ENCODE measurements at regions not wholly inside any gene's neighbourhood (a gene's known extent, or its start where the extent isn't known, plus 50 kb on each side); places are given as distances from the start of the nearest gene placed in this dataset.

DNA sequence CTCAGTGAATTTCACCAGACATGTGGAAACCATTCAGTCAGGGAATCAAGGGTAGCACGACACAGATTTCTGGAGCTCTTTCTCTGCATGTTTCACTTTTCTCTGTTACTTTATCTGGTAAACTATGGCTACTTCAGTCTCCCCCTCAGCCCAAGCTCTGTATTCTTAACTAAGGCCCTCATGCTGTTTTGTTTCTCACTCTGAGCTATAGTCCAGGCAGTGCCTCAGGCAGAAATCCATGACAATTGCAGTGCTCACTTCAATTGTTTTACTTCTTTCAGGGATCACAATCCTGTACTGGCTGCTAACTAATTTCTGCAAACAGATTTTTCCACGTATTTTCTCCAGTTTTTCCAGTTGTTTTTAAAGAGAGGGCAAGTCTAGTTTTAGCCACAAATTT is 1599.9 kb upstream of the LRRTM3 start:
- no peak for DNase-seq
- intact Hi-C loops (cut with DNase I) = no loop called here

DNA sequence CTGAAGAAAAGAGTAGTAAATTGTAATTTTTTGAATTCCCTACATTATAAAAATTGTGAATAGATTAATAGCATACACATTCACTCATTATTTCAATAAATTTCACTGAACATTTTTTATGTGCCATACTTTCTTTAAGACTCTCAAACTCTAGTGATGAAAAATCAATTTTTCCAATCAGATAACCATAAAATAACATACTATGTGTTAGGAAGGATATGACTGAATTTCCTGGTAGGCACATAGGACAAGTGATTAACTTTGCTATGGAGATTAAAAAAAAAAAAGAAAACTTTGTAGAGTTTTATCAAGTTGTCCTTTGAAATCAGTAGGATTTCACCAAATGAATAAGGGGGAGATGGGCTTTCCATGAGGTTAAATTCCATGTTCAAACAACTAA is 1597.3 kb upstream of the LRRTM3 start:
- DNase-seq = no peak
- intact Hi-C loops (cut with DNase I) = no loop called here

DNA sequence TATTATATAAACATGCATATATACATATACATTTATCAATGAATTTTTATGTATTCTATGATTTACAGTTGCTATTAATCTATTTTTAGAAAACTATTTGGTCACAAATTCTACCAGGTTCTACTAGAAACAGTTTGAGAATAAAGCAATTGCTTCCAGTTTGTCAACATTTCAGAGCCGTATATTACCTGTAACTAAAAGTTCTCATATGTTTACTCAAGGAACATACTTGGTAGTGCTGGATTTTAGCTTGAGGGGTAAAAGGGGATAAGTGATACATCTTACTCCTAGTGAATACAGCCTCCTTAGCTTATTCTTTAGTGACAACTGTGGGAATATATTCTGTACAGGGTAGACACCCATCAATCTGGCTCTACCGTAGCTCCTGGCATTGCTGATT is 1590.5 kb upstream of the LRRTM3 start:
- intact Hi-C loops (cut with DNase I) = no loop called here

DNA sequence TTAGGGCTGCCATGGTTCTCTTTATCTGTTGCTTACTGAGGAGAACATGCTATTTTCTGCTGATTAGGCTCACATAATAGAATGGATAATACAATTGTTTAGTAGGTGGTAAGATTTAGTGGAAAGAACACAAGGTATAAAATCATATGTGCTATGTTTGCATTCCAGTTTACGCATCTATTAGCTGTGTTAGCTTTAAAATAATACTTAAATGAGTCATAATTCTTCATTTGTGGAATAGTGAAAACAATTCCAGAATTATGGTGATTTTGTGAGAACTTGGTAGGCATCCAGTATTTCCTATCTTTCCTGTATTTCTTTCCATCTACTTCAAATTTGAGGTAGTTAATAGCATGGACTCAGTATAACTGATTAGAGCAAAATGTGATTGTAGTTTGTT is 1585.5 kb upstream of the LRRTM3 start:
- intact Hi-C loops (cut with DNase I) = no loop called here
- no peak for DNase-seq

More for the DNA sequence above, 1590.5 kb upstream of the LRRTM3 start:
- DNase-seq = no peak

DNA sequence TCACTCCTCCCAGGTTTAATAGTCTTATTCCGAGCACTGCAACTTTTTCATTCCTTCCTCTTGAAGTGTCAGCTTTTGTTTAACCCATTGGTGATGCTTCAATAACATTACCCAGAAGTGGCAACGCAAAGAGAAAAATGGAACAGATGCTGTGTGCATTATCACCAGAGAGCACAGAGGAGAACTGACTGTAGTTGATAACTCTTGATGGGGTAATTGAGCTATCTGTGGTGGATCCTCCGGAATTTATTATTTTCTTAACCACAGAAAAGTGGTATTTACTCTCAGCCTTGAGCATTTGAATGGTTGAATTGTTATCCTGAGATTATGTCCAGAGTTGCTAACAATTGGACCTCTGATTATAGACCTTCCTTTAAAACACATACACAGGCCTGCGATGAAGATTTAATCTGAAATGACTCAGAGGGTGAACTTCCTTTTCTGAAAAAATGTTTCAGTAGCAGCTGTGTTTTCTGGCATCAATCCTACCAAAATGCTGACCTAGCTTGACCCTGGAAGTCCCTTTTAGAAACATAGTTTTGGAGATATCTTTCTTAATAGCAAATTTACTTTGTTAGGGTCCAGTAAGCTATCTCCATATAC is 1584.4 kb upstream of the LRRTM3 start:
- intact Hi-C loops (cut with DNase I) = no loop called here
- DNase-seq = no peak

DNA sequence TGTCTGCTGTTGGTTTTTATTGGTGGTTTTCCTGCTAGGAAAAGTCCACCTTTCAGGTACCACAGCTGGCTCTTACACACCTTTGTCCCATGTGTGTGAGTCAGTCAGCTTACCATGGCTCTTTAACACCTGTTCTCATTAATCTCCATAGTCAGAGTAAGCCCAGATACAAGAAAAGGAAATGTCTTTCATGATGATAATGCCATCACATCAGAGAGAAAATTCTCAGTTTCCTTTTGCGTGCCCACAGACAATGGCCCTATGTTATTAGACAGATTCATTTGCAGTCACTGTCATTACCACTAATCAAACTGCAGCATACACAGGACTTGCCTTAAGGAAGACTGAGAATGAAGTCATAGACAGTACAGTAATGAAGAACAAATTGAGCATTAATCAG is 1583.6 kb upstream of the LRRTM3 start:
- intact Hi-C loops (cut with DNase I) = no loop called here
- no peak for DNase-seq

DNA sequence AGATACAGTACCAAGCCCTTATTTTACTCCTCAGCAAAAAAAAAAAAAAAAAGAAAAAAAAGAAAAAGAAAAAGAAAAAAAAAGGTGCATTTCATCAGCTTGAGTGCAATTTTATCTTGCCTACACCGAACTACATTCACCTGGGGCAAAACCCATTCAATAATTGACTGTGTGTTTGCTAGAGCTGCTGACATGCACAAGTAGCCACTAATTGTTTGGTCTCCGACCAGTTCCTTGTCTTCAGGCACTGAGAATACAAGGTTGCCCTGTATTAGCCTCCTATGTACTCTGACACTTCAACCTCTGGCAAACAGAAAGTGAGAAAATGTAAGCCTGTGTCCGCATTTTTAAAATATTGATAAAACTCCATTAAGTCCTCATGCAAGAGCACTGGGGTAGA is 1579.4 kb upstream of the LRRTM3 start:
- no peak for DNase-seq
- intact Hi-C loops (cut with DNase I) = no loop called here

DNA sequence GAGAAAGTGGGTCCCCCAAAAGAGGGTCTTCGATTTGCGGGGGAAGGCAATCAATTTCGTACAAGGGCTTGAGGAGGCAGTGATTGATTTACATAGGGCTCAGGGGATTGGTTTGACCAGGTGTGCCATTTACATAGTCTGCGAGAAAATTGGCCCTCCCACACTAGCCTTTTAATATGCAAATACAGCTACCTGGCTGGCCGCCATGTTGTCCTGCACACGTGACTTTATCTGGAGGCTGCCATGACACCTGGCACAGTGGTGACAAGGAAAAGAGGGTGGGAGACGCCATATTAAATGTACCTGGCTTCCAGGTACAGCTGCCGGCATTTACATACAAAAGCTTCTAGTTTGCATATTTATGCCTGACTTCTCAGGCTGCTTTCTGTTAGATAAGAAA is 1577.2 kb upstream of the LRRTM3 start:
- no peak for DNase-seq
- intact Hi-C loops (cut with DNase I) = no loop called here

DNA sequence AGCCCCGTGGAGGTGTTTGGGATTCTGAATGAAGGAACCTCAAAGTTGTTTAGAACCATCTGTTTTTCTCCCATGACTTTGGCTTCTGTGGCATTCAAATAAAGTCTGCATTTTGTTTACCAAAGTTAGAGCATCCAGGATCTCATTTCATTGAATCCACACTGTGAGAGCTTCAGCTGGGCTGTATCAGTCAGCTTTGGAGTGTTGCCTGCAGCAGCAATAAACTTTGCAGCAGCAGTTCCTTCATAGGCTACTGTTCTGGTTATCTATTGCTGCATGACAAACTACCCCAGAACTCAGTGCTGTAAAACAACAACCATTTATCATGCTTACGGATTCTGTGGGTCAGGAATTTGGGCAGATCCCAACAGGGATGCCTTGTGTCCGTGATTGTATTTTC is 1575.2 kb upstream of the LRRTM3 start:
- intact Hi-C loops (cut with DNase I) = no loop called here
- no peak for DNase-seq

DNA sequence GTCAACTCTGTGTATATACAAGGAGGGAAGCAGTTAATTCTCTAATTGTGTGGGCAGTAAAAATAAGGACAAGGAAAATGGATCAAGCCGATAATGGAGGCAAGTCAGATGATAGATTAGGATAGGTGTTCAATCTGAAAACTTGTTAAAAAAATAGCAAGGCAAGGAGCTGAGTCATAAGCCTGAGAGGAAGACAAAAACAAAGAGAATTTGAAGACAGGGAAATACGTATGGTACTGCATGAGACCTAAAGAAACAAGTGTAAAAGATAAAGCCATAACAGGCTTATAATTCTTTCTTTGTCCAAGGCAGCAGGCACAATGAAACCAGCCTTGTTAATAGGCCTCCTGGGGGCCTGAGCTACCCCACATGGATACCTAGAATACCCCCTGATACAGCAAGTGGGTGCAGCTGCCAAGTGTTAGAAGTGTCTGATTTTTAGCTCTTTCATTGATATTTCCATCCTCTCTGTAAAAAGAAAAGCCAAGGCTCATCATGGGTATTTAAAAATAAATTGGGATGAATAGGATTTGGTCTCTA is 1570.6 kb upstream of the LRRTM3 start:
- intact Hi-C loops (cut with DNase I) = no loop called here
- DNase-seq = no peak

DNA sequence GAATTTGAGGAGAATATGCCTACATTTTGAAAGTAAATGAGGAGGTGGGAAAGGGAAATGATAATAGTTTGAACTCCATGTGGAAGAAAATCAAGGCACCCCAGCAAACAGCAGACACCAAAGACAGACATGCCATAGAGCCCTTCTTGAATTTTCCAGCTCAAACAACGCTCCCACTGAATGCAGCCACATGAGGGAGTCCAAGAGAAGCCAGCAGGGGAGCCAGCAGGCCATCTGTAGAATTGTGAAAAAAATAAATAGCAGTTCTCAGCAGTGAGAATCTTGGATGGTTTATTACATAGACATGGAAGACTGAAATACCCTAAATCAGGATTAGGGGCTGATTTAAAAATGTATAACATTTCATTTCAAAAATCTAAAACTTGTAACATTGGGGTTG is 1567.3 kb upstream of the LRRTM3 start:
- peak in 1 of 10 donors; percentile 10 for DNase-seq
- intact Hi-C loops (cut with DNase I) = no loop called here

DNA sequence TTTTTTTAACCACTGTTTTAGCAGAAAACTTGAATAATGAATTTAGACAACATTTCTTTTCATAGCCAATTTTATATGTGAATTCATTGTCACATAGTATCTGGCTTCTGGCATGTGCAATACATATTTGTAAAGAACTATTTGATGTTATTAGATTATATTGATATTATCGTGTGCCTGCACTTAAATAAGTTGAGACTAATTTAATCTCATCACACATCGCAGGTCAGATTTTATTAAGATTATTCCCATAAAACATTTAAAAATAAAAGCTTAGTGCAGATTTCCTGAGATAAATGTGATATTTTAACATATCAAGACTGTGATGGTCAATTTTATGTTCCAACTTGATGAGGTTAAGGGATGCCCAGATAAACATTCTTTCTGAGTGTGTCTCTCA is 1565.3 kb upstream of the LRRTM3 start:
- DNase-seq = no peak
- intact Hi-C loops (cut with DNase I) = no loop called here

DNA sequence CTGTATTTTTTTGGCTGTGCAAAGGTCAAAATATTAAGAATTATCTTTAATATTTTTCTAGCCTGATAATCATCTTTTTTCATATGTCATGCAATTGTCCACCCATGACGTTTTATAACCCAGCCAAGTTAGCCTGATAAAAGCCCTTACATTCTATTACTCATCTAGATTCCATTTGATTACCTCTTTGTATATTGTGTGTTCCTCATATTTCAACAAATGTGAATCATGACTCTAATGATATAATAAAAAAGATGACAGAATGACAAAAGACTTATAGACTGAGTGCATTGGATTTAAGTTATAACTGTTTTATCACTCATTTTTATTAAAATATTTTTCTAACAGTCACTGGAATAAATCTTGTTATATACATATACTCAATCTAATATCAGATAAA is 1560.0 kb upstream of the LRRTM3 start:
- intact Hi-C loops (cut with DNase I) = no loop called here
- DNase-seq = no peak

DNA sequence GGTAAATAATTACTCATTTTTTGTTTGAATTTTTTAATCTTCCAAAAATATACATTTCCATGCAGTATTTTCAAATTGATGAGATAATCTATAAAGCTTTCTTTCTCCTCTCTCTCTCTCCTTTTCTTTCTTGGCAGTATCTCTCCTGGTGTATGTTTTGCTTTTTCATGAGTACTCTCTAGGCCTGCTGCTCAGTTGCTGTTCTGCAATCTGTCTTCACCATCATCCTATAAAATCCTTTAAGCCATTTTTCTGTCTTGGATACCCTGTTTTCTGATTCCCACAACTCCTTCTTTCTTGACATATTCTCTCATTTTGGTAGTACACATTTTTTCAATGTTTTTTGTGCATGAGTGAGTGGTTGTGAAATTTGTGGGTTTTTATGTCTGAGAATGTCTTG is 1558.1 kb upstream of the LRRTM3 start:
- no peak for DNase-seq
- intact Hi-C loops (cut with DNase I) = no loop called here

DNA sequence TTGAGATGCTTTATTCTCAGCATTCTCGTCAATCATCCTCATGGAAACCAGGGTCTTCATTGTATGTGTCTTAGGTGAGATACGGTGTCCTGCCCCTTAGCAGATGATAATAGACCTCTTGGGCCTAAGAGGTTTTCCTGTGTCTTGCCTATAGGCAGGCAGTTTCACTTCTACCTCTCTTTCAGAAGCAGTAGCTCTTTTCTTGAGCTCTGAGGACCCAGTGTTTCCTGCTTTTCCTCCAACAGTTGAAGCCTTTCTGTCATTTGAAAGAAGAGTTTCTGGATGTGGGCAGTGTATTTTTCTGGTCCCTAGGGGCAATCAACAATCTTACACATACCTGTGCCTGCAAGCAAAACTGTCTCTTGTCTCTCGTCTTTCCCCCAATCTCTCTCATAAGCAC is 1550.3 kb upstream of the LRRTM3 start:
- DNase-seq = no peak
- intact Hi-C loops (cut with DNase I) = no loop called here

DNA sequence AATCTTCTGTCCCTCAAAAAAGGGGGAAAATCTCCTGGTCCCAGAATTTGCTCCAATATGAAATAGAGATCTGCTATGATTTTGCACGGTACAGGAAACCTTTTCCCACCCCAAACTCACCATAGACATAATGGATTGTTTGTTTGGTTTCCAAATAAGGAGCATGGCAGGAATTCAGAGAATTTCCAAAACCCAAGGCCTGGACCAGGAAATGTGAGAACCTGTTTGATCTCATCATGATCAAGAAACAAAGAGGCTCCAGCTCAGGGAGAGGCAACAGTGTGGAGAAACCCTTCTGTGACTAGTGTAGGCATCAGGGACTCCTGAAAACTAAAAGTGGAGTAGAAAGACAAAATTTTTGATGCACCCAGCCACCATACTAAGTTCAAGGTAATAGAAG is 1548.1 kb upstream of the LRRTM3 start:
- DNase-seq = no peak
- intact Hi-C loops (cut with DNase I) = no loop called here

DNA sequence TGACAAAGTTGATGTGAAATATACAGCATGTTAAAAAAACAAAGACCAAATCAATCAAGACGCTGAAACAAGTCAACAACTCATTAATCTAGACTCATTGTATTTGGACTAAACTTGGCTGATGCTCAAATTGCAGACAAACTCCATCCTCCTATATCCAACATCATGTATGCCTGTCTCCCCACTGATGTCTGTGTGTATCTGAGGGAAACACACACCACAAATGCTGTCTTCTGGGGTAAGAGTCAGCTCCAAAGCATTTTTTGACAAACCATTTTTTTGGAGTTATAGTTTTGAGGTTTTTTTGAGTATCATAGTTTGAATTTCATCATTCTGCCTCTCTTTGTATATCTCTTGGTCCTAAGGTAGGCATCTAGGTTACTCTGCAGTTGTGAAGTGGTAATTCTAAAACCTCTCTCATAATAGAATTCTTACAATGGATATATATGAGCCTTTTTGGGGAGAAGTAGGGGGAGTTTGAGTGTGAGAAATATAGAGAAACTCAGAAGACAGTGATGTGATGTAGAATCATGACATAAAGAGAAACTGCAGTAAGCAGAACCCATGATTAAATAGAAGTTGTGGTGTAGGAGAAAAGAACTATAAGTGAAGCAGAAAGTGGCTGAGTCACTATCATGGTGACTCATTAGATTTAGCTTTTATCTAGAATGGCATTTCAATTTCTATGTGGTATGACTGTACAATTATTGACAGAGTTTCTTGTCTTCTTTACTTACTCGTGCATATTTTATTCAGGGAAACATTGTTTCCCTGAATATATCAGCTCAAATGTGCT is 1531.1 kb upstream of the LRRTM3 start:
- intact Hi-C loops (cut with DNase I) = no loop called here
- no peak for DNase-seq

DNA sequence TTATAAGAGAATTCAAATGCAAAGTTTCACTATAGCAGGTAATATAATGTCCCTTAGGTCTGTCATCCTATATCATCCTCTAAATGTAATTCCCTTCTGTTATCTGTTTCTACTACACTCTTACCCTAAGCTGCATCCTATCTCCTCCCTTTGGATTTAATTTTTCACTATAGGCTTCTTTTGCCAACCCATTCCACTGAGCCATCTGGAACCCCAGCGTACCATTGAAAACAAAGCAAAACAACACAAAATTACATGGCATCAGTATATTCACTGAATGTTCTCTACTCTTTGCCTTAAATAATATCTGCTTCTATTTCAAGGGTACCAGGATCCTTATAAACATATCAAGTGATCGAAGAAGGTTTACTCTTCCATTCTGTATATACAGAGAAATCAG is 1530.2 kb upstream of the LRRTM3 start:
- intact Hi-C loops (cut with DNase I) = no loop called here
- DNase-seq = no peak

DNA sequence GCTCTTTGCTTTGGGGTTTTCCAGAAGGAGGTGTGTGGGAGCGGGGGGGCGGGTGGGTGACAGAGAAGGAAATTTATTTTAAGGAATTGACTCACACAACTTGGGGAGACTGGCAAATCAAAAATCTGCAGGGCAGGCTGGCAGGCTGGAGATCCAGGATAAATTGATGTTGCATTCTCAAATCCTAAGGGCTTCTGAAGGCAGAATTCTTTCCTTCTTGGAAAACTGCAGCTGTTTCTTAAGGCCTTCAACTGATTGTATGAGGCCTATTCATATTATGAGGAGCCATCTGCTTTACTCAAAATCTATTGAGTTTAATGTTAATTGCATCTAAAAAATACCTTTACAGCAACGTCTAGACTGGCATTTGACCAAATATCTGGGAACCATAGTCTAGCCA is 1528.8 kb upstream of the LRRTM3 start:
- no peak for DNase-seq
- intact Hi-C loops (cut with DNase I) = no loop called here

DNA sequence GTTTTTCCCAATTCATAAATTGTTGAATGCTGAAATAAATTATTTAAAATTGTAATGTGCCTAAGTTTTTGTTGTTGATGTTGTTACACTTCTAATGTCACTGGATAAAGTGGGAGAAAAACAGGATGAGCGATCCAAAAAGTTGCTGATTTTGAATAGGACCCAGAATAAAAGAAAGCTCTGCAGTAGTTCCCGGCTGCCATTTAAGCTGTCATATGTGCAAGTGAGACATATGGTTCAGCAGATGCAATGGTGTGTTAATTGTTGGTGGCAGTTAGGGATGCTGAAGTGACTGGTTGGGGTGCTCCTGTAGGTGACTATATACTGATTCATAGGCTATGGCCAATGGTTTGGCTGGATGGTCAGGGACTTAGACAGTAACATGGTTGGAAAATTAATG is 1517.4 kb upstream of the LRRTM3 start:
- DNase-seq = no peak

DNA sequence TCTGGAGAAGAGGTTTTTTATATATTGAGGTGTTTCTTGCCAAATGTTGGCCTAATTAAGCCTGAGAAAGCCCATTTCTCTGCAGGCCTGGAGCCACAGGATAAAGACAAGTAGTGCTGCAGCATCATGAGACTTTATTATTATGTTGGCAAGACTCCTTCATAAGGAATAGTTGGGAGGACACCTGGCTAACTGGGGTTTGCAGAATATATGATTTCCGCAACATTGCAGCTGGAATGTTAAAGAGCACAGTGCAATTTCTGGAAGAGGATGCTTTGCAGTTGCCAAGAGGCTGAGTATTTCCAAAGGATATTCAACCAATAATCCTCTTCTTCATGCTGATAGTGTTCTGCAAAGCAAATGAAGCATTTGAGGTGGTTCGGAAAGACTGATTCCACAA is 1512.8 kb upstream of the LRRTM3 start:
- intact Hi-C loops (cut with DNase I) = no loop called here
- DNase-seq = no peak

More for the DNA sequence above, 1517.4 kb upstream of the LRRTM3 start:
- intact Hi-C loops (cut with DNase I) = no loop called here

DNA sequence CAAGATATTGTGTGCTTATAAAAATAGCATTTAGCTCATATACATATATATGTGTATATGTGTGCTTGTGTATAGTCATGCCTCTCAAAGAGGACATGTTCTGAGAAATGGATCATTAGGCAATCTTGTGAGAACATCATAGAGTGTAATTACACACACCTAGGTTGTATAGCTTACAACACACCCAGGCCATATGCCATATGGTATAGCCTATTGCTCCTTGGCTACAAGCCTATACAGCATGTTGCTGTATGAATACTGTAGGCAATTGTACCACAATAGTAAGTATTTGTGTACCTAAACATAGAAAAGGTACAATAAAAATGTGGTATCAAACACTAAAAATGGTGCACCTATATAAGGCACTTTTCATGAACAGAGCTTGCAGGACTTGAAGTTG is 1510.5 kb upstream of the LRRTM3 start:
- DNase-seq = no peak
- intact Hi-C loops (cut with DNase I) = no loop called here

Data from posterior cingulate gyrus (tissue), 11 donors.